ENCODE measurements at regions not wholly inside any gene's neighbourhood (a gene's known extent, or its start where the extent isn't known, plus 50 kb on each side); places are given as distances from the start of the nearest gene placed in this dataset.

DNA sequence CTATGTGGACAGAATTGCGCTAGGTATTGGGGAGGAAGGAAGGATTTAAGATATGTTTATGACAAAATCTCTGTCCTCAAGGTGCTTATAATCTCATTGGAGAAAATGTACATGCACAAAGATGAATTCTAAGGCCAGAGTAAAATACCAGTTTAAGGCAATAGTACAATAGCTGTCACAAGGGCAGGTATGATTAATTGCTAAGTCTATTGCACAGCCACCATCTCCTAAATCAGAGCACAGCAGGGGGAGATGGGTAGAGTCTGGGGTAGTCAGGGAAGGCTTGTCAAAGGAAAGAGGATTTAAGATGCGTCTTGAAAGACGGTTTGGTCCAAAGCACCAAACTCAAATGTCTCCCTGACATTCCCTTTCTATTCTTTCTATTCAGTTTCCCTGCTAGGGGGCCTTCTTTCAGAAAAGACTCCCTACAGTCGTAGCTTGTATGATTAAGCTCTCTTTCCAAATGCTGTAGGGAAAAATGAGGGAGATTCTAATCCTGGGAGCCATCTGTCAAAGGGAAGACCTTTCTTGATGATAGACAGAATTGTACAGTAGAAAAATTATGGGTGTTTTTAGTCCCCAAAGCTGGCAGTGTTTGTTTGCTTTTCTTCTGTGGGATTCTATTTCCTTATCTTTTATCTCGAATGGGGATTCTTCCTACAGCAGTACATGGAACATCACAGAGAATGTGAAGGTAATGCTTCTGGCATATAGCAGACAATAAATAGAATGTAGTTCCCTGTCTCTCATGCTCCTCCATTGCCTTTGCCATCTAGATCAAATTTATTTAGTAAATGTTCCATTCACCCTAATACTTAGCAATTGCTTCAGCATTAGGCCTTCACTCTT is 107.6 kb upstream of the NFIA start:
- Histone ChIP-seq H4K20me1 (ENCODE audit: control insufficient read depth, insufficient read depth, insufficient read length) (no peaks in the 10 kb centered on the region), H3K4me1 (ENCODE audit: insufficient read depth, low read length) (peaks cover 2% of the 10 kb centered on the region; the same call in 1 of the 2 replicates), H3K27ac (ENCODE audit: insufficient read length, low read depth, low read length) (no peak overlapping the region), H2AFZ (ENCODE audit: low read length) (no peak overlapping the region), H3K79me1 (ENCODE audit: insufficient read depth, low read depth, low read length, poor library complexity, severe bottlenecking) (no peaks in the 10 kb centered on the region), H3K23me2 (ENCODE audit: insufficient read length, low read depth, low read length, poor library complexity, severe bottlenecking) (no peaks in the 10 kb centered on the region), H3K79me2 (ENCODE audit: insufficient read depth, low read length) (no peaks in the 10 kb centered on the region), H3T11ph (ENCODE audit: low read length) (no peak overlapping the region), H3K9ac (ENCODE audit: extremely low read depth, insufficient read length, low read length) (no peak overlapping the region), H3K14ac (ENCODE audit: insufficient read depth, low read length) (no peak overlapping the region), H2BK5ac (ENCODE audit: insufficient read length, low read length) (no peak overlapping the region), H3K9me3 (ENCODE audit: control insufficient read depth, low read depth, low read length) (no peaks in the 10 kb centered on the region), H3K18ac (ENCODE audit: insufficient read length, low read depth, low read length) (no peak overlapping the region), H3K56ac (ENCODE audit: insufficient read length, low read depth, low read length) (no peak overlapping the region), H3K4me2 (ENCODE audit: insufficient read depth, insufficient read length, low read length) (no peak overlapping the region), H2BK120ac (ENCODE audit: low read depth, low read length, poor library complexity, severe bottlenecking) (no peak overlapping the region), H2AK5ac (ENCODE audit: insufficient read length, low read length) (no peak overlapping the region), H4K91ac (ENCODE audit: insufficient read length, low read depth, low read length) (no peak overlapping the region), H3K23ac (ENCODE audit: insufficient read length, low read depth, low read length) (no peak overlapping the region), H2BK20ac (ENCODE audit: low read depth, low read length, poor library complexity, severe bottlenecking) (no peak overlapping the region), H4K8ac (replicated peaks; ENCODE audit: insufficient read length, low read depth, low read length) (no peak overlapping the region), H3K4ac (ENCODE audit: low read depth, low read length) (no peak overlapping the region), H4K5ac (ENCODE audit: insufficient read length, low read depth, low read length) (no peak overlapping the region), H2BK12ac (ENCODE audit: insufficient read length, low read depth, low read length) (no peak overlapping the region), H2BK15ac (ENCODE audit: low read depth, low read length) (no peak overlapping the region), H3K27me3 (ENCODE audit: insufficient read depth, low read length) (no peaks in the 10 kb centered on the region)
- peaks cover 25% of the 10 kb centered on the region for H3K27me3 Mint-ChIP-seq (ENCODE audit: low read depth)
- WGBS (ENCODE audit: extremely low coverage, insufficient read length, low lambda C conversion rate), result no CpG with 5 or more reads among the region's 5 CpGs
- no peak overlapping the region for H3K4me3 Mint-ChIP-seq
- no peak overlapping the region for H3K27ac Mint-ChIP-seq
- H3K4me1 Mint-ChIP-seq, result peaks cover 36 to 37% of the 10 kb centered on the region in 2 experiments
- no peak for TF ChIP-seq CTCF (conservative IDR thresholded peaks at IDR 0.05)
- no peaks in the 10 kb centered on the region for H3K9me3 Mint-ChIP-seq
- no peak for DNase-seq
- H3K36me3 Mint-ChIP-seq (ENCODE audit: insufficient read depth in 1 of 3, low read depth in 3 of 3), result no peaks in the 10 kb centered on the region
